COLO829 (cell line): ENCODE measurements at regions not wholly inside any gene's neighbourhood (a gene's known extent, or its start where the extent isn't known, plus 50 kb on each side); places are given as distances from the start of the nearest gene placed in this dataset.
"Not testable (repeated sequence)": the region's sequence is repeated elsewhere in the genome, so short reads cannot be mapped to it uniquely, and the experiment has no call there.

Experiments used
- DNase-seq: peaks from one replicate; pipeline ENCODE4 v3.0.0; 2012; ENCODE audit warnings: low spot score

DNA sequence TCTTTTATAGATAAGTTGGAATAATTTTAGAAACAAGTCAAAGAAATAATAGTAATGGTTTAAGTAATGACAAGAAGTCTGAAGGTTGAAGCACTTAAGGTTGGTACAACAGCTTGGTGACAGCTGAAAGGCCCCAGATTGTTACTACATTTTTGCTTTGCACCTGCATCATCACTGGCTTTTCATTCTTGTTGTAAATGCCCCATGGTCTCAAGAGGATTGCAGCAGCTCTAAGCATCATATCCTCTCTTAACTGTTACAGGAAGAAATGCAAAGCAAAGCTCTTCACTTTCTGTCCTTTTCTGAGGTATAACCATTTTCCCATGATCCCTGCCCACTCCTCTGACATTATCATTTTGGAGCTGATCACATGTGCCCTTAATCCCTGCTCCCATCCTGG lies 461.0 kb downstream of the RPIA start:
- DNase-seq: not testable (repeated sequence)

DNA sequence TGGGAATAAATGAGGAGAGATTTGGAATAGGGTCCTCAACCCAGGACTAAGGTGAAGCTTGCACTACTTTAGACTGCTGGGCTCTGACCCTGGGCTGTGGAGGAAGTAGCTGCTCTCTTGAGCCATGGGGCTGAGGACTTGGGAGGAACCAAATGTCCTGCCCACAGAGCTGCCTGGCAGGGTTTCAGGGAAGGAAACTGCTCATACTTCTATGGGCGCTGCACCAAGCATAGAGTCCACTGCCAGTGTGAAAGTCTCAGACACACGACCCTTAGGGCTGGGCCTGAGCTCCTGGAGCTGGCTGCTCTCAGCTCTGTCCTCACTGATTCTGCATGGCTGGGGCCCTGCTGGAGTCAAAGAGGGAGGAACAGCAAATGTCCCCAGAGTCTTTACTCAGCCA lies 461.7 kb downstream of the RPIA start:
- not testable (repeated sequence) for DNase-seq

DNA sequence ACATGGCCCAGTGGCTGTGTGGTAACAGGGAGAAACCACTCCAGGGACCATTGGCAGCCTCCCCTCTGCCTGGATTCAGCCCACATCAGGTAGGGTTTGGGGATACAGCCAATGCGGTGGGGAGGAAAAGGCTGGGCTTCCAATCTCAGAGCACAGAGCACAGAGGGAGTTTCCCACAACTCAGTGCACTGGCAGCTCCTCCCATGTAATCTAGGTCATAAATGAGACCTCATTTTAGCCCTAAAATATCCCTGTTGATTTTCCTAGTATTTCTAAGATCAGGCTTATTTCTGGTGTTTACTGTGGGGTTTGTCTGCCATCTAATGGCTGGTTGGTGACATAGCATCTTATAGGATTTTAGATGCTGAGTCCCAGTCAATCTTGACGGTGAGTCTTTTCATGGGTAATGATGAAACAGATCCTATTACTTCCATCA lies 462.8 kb downstream of the RPIA start:
- DNase-seq: not testable (repeated sequence)

DNA sequence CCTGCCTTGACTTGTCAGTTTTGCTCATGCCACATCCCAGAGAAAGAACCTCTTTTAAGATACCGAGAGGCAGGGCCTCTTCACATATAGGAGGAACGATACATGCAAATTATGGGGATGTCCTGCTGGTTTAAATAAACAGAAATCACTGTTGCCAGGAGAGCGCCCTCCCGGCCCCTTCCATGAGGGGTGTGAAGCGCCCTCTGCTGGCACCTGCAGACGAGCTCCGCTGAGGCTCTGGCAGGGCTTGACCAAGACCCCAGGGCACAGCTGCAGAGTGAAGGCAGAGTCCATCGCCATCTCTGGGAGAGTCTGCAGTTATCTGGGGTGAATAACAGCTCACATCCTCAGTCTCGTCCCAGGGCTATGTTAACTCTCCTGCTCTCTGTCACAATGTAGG lies 468.8 kb downstream of the RPIA start:
- not testable (repeated sequence) for DNase-seq

DNA sequence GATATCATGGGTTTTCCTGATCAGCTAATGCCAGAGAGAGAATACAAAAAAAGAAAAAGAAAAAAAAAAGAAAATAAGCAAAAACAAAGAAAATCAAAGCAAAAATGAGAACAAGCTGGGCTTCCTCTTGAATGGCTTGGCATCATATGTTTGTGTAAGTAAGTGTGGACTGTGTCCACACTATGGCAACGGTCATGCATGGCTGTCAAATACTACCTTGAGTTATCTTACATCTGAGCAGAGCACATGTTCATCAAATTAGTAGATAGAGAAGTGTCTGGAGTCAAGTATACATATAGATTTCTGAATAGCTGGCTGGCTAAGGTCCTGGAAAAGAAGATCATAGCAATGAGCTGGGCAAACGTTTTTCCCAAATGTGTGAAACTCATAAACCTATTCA lies 470.2 kb downstream of the RPIA start:
- not testable (repeated sequence) for DNase-seq

DNA sequence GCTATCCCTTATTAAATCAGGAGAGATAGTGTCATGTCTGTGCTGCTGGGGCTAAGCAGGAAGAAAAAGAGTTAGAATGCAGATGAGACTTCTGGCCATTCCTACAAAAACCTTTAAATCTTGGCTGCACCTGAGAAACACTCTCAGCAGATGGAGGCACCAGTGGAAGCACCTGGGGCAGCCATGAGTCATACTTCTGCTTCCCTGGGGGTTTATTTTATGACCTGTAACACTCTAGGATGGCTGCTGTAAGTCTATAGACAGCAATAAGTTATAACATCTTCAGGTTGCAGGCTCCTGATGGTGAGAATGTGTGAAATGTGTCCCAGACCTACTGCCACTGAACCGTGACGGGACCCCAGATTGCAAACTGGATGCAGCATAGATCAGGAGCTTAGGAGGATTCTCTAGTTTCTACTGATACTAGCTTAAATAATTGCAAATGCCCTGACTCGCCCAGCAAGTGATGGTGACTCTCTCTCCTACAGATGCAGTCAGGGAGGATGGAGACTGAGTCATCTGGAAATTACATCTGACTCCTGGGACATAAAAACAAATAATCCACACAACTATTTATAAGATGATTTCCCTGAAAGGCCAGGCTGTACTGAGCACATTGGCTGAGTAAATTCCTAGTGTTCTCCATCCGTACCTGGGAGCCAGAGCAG lies 479.2 kb downstream of the RPIA start:
- not testable (repeated sequence) for DNase-seq

DNA sequence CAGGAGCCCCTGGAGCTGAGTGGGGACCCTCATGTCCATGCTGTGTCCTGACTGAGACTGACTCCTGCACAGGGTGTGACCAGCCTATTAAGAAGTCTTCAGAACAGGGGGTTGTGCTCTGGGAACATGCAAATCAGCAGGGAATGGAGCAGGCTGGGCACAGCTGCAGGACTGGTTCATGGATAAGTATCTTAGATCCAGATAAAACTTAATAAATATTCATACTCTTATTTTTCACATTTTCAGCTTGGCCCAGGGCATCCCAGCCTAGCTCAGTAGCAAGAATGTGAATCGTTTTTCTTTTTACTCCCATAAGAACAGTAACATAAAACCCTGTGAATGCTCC lies 479.7 kb downstream of the RPIA start:
- not testable (repeated sequence) for DNase-seq

DNA sequence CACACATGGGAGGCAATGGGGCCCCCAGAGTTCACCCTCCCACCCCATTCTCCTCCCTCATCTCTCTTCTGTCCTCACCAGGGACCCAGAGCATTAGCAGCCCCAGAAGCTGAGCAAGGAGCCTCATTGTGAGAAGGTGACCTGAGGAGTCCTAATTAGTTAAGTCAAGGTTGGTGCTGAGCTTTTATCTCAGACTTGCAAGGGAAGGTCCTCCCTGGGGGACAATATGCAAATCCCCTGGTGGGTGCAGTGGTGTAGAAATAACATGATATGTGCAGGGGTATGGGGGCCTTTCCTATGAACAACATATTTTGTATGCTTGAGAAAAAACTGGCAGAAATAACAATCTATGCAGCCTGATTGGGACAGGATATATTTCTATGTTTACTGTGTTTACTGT lies 485.5 kb downstream of the RPIA start:
- DNase-seq: not testable (repeated sequence)

DNA sequence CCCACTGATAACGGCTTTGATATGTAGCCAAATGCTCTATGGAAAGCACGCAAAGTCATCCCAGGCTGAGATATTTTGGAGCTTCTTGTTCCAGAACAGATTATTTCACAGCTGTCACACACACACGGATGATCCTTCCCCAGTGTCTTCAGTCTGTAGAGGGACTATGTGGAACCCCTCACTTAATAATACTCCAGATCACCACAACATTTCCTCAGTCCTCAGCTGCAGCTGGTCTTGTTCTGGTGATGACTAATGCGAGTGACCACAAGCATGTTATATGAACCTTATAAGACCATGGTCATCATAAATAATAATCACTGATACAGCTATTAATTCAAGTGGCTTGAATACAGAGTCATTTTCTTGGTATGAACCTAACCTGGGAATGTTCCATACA lies 490.7 kb downstream of the RPIA start:
- DNase-seq: not testable (repeated sequence)

DNA sequence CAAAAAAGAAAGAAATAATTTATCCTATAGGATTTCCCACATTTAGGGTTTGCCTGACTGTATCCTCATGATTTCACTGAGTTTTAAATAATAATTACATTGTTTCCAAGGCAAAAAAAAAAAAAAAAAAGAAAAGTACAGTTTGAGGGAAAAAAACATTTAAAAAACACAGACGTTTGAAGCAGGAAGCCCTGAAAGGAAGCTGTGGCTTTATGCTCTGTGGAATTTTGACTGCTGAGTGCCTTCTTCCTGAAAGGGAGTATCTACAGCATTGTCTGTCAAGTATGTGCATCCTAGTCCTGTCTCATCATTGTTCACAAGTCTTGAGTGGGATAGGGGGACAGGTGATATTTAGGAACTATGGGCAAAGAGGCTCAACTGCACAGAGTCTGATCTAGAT lies 493.3 kb downstream of the RPIA start:
- not testable (repeated sequence) for DNase-seq

DNA sequence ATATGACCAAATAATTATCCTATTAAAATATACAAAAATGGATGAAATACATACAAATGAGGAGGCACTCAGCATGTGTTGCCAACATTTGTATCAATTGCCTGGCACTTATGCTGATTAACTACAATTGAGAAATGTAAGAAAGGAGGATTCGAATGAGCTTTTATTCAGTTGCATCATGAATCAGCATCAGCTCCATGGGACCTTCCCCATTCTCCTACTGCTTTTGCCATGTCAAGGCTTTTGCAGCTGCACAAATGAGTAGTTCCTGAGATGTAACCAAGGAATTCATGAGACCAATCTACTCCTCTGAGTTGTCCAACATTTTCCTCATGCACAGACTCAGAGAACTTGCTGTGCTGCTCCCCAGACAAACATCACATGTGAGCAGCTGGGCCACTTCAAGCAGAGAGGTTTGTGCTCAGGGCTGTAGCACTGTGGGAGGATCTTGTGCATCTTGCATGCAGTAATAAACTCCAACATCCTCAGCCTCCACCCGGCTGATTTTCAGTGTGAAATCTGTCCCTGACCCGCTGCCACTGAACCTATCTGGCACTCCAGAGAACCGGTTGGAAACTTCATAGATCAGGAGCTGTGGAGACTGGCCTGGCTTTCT lies 504.3 kb downstream of the RPIA start:
- not testable (repeated sequence) for DNase-seq

DNA sequence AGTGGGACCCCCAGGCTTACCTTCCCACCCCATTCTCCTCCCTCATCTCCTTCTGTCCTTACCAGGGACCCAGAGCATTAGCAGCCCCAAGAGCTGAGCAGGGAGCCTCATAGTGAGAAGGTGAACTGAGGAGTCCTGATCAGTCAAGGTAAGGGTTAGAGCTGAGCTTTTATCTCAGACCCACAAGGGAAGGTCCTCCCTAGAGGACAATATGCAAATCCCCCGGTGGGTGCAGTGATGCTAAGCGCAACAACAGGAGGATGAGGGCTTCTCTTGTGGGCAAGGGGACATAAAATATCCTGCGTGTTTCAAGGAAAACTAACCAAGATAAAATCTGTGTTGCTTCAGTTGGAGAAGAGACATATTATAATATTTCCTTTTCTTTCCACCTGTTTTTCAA lies 505.2 kb downstream of the RPIA start:
- not testable (repeated sequence) for DNase-seq

DNA sequence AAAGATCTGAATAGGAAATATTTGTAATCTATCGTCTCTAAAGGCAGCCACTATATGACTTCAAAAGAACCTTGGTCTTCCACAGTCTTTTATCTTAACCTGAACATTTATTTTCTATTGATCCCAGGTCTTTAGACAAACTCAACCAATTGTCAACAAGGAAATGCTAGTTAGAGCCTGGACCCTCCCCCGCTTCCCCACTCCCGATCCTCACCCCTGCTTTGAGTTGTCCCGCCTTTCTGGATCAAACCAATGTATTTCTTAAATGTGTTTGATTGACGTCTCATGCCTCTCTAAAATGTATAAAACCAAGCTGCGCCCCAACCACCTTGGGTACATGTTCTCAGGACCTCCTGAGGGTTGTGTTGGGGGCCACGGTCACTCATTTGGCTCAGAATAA lies 506.6 kb downstream of the RPIA start:
- not testable (repeated sequence) for DNase-seq

DNA sequence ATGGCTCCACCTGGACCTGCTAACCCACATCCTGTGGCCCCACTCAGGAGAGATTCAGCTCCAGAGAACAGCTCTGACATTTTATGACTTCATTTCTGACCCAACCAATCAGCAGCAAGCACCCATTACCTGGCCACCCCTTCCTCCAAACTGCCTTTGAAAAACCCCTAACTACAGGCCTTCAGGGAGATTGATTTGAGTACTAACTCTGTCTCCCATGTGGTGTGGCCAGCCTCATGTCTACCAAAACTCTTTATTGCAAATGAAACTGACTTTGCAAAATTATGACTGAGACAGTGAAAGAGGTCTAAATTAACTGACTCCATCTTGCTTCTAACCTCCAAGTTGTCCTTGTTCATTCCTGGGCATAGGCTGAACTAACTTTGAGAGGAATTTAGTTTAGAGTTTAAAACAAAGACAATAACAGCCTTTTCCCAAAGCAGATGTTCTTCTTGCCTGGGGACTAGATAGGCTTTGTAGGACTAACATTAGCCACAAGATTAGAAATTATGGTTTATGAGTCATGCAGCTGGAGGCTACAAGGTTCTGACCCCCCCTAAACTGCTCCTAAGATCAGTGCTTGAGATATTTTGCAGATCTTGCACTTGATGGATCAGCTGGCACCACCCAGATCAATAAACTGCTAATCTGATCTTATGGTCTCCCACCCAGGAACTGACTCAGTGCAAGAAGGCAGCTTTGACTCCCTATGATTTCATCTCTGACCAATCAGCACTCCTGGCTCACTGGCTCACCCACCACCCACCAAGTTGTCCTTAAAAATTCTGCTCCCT lies 508.2 kb downstream of the RPIA start:
- not testable (repeated sequence) for DNase-seq

DNA sequence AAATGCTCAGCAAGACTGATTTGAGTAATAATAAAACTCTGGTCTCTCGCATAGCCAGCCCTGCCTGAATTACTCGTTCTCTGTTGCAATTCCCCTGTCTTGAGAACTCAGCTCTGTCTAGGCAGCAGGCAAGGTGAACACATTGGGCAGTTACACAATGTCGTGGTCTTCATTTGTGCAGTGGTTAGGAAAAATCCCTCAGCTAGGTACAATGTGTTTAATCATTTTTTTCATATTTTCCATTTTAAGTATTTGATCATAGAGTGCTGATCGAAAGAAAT lies 508.7 kb downstream of the RPIA start:
- DNase-seq: not testable (repeated sequence)

DNA sequence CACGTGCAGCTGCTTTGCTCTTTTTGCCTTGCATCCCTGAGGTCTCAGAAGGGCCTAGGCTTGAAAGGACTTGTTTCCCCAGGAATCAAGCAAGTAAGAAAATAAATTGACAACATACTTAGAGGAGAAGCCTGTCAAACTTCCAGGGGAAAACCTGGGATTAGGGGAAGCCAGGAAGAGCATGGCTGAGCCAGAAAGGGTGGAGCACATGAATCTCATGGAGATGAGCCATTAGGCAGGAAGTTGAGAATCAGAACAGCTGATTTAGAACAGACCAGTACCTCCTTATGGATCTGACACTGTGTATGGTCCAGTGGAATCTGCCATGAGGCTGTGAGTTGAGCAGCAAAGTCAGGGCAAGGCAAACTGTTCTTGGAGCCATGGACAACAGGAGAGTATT lies 511.0 kb downstream of the RPIA start:
- not testable (repeated sequence) for DNase-seq

DNA sequence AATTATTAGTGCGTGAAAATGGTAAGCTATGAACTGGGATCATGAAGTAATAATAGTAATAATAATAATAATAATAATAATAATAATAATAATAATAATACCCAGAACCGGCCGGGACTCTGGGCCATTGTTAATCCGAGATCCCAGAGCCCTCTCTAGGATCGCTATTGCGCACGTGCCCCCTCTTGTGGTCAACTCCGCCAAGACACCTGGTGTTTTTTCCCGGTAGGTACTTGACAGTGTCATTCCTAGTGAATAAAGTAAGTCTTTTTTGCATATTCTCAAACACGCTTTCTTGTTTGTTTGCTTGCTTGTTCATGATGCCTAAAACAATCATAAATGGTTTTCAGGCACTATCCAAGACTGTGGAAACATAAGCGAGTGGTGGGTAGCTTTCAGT lies 513.7 kb downstream of the RPIA start:
- peak; percentile 6 for DNase-seq

DNA sequence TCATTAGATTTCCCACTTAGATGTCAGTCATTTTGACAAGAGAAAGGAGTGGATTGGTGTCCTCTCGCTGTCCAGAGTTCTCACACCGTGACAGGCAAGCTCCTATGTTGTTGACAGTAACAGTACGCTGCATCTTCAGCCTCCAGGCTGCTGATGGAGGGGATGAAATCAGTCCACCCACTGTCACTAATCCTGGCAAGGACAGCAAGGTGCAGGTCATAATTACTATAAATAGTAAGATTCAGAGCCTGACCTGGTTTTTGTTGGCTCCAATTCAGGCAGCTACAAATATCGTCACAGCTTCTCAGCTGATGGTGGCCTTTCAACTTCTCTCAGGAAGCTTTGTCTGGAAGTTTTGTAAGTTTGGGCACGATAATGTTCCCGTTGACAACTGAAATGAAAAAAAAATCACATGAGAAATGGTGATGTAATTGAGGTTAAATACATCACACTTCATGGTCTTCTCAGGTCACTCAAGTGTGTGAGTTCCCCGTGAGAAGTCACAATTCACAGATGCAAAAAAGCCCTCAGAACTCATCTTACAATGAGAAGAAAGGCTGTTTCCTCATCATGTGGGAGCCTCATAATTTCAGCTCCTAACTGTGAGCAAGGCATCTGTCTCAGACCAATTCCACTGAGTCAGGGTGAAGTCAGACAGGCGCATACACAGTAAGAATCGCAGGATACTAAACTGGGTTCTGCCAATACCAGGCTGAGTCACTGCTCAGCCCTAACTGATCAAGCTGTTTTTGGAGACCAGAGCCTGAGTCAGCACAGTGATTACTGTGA lies 516.9 kb downstream of the RPIA start:
- not testable (repeated sequence) for DNase-seq

DNA sequence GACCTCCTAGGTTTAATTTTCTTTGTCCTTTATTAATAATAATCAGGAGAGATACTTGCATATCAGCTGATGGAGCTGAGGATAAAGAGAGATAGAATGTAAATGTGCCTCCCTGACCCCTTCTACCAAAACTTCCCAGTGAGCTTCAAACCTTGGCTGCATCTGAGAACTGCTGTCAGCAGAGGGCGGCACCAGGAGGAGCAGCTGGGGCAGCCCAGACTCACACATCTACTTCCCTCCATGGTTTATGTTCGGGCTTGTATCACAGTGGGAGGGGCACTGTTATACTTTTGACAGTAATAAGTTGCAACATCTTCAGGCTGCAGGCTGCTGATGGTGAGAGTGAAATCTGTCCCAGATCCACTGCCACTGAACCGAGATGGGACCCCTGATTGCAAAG lies 521.7 kb downstream of the RPIA start:
- DNase-seq: not testable (repeated sequence)

DNA sequence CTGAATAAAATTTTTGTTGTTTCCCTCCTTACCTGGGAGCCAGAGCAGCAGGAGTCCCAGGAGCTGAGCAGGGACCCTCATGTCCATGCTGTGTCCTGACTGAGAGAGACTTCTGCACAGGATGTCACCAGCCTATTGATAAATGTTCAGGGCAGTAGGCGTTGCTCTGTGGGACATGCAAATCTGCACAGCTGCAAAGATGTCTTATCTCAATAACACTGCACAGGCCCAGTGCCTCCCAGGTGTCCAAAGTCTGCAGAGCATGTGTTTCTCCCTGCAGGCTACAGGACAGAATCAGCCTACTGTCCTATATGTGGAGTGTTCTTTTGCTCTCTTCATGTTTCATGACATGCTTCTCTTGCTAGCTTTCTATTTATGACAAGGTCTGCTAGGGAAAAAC lies 522.3 kb downstream of the RPIA start:
- not testable (repeated sequence) for DNase-seq

DNA sequence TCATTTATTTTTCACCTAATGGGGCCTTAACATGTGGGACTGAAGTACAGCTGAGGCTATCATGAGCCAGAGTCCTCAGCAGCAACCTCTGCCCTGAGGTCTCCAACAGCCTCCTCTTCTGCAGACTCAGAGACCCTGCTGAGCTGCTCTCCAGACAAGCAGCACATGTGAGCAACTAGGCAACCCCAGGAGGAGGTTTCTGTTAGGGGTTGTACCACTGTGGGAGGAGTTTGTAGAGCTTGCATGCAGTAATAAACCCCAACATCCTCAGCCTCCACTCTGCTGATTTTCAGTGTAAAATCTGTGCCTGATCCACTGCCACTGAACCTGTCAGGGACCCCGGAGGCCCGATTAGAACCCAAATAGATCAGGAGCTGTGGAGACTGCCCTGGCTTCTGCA lies 530.0 kb downstream of the RPIA start:
- not testable (repeated sequence) for DNase-seq

DNA sequence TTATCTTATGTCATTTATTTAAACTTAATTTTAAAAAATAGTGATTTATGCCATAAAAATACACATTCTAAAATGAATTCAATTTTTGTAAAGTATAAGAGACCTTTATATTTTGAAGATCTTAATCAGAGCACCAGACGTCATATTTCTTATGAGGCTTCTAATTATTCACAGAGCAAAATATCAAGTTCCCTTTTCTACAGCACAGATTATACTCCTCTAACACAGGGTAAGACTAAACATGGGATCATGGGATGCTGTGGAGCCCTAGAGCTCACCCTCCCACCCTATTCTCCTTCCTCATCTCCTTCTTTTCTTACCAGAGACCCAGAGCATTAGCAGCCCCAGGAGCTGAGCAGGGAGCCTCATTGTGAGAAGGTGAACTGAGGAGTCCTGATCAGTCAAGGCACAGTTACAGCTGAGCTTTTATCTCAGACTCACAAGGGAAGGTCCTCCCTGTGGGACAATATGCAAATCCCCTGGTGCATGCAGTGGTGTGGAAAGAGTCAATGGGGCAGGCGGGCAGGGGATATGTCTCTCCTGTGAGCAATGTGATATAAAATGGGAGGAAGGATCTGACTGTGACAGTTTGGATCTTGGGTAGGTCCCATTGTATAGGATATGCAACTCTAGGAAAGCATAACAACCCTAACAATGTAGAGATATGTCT lies 530.7 kb downstream of the RPIA start:
- DNase-seq: not testable (repeated sequence)
